NCI-H526 treated with DMSO at 0.1 percent for 48 hours (cell line): ENCODE measurements at regions not wholly inside any gene's neighbourhood (a gene's known extent, or its start where the extent isn't known, plus 50 kb on each side); places are given as distances from the start of the nearest gene placed in this dataset.

Experiments used
- DNase-seq: peaks from one replicate; lab custom pipeline; 2025; lab: John Stamatoyannopoulos, UW

DNA sequence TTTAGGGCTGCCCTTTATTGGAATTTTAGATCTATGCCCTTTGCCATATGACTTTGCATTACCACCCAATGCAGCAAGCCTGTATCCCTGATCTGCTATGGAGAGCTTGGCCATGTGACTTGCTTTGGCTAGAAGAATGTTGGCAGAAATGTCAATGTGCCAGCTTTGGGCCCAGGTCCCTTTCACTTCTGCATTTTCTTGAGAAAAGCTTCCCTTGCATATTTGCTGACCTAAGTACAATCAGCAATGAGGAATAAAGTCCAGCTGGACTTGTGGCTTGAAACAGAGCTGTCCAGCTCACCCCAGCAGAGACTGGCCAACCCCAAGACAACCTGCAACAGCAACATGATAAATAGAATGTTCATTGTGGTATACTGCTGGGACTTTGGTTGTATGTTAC is 135.9 kb downstream of the PAH start:
- DNase-seq, result no peak

- no peak for DNase-seq
Observed at GRCh38 chr12:102776041-102776440, 141.0 kb downstream of the PAH start.

DNA sequence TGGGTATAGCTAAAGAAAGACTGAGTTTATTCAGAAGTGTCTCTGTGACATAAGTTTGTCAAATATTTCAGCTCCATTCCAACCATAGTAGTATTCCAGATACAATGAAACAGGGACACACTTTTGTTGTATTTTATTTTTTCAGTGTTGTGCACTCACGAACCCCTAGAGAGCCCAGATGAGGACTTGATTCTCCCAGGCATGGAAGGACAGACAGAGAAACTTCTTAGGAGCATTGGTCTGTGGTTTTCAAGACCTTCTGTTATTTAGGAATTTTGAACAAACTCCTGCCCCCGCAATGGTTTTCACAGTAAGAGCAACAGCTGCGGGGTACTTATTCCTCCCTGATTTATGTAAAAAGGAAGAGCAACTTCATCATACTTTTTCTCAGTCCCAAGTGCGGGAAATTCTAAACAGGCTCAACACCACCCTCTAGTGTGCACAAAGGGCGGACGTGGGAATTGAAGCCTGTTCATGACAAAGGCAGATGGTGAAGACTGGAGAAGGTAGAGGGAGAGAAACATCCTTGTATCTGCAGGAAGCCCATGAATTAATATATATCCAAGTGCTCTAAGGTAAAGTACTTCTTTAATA is 147.6 kb downstream of the PAH start:
- no peak for DNase-seq

DNA sequence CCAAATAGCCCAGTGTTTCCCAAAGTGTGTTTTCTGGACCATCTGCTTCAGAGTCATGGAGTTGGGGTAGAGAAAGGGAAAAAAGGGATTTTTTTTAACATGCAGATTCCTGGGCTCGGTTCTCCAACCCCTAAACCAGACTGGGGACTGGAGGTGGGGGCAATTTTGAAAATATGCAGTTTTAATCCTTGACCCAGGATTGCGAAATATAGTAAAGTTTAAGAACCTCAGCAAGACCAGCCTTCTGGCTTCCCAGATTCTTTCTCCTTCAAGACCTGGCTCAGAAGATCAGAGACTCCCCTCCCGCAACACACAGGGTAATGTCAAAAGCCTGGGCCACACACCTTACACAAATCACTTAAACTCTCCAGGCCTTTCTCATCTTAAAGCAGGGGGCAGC is 150.1 kb downstream of the PAH start:
- DNase-seq, result no peak

- no peak for DNase-seq
Observed at GRCh38 chr12:102765736-102766135, 151.3 kb downstream of the PAH start.

- no peak for DNase-seq
Observed at GRCh38 chr12:102763471-102763870, 153.6 kb downstream of the PAH start.

- DNase-seq, result no peak
Observed at GRCh38 chr12:102763061-102763460, 154.0 kb downstream of the PAH start.

DNA sequence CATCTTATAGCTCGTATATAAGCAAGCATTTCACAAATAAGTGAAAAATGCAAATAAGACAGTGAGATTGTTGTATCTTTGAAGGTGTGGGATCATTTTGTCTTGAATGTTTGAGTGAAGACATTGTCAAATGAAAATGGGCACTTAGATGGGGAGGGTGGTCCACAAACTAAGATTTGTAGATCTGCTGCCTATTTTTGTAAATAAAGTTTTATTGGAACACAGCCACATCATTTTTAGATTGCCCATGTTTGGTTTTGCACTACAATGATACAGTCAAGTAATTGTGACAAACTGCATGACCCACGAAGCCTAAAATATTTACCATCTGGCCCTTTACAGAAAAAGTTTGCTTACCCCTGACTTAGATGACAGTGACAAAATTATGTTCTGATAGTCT is 156.7 kb downstream of the PAH start:
- no peak for DNase-seq

GRCh38 chr12:102759466-102759865 is 157.6 kb downstream of the PAH start:
- no peak for DNase-seq

- DNase-seq, result no peak
Observed at GRCh38 chr12:102757882-102758226, 159.2 kb downstream of the PAH start.

DNA sequence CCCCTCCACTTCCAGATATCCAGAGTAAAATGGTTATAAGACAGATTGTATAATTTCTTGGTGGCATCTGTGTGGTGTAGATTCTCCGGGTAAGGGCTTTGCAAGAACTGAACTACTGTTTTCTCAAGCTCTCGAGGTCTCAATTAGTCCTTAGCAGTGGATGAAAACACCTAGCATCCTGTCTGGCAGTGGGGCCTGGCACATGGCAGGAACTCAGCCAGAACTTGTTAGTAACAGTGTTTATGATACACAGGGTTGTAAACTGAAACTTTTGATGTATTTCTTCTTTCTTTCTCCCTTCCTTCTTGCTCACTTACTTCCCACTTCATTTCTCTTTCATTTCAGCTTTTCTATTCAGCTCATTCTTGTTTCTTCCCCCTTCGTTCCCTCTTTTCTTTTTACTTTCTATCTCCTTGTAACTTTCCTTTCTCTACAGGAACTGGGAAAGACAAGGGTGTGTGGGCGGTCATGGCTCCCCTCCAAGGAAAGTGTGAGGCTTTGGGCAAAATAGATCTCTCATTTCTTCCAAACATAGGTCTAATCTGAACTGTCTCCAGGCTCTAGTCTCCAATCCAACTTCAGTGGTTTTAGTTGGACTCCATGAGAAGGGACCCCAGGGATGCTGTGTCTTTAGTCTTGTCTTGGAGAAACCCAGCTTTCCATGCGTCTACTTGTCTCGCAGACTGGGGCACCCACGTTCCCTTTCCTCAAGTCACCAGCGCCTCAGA is 159.7 kb downstream of the PAH start:
- no peak for DNase-seq

DNA sequence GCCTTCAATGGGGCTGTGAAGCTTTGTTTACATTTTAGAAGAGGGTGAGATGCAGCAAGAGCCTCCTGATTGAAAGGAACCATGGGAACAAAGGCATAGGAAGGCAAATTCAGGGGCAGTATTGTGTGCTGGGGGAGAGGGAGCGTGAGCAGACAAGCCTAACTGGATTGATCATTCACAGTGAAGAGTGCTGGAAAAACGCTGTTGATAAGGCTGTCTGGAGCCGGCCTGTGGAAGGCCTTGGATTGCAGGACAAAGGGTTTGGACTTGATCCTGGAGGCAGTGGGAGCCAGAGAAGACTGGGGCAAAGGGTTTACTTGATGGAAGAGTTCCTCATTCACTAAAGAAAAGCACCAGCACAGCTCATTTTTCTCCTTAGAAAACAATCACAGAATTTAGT is 160.5 kb downstream of the PAH start:
- no peak for DNase-seq

GRCh38 chr12:102755266-102755665 is 161.8 kb downstream of the PAH start:
- DNase-seq, result no peak

- no peak for DNase-seq
Observed at GRCh38 chr12:102753802-102754201, 163.2 kb downstream of the PAH start.

DNA sequence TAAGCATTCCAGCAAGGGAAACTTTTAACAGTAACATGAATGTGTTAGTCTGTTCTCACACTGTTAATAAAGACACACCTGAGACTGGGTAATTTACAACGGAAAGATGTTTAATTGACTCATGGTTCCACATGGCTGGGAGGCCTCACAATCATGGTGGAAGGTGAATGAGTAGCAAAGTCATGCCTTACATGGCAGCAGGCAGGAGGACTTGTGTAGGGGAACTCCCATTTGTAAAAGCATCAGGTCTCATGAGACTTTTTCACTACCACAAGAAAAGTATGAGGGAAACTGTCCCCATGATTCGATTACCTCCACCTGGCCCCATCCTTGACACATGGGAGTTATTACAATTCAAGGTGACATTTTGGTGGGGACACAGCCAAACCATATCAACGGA is 168.3 kb downstream of the PAH start:
- DNase-seq, result no peak

DNA sequence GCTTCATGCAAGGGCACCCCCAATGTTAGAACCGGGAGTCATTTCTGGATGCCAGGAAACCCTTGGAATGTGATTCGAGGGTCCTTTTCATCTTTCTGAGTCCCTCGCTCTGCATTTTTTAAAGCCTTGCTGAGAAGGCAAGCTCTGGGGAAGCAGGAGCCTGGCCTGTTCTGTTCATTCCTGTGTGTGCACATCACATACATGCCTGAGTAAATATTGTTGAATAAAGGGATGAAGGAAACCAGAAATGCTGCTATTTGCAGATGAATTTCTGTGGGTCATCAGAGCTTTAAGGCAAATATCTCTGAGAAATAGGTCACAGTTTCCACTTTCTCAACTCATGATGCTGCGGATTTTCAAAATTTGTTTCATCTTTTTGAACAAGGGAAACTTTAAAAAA is 170.1 kb downstream of the PAH start:
- DNase-seq, result no peak

GRCh38 chr12:102745971-102746600 is 171.0 kb downstream of the PAH start:
- no peak for DNase-seq

- DNase-seq, result no peak
Observed at GRCh38 chr12:102741196-102741595, 175.8 kb downstream of the PAH start.

- no peak for DNase-seq
Observed at GRCh38 chr12:102740141-102740955, 176.7 kb downstream of the PAH start.

- DNase-seq, result no peak
Observed at GRCh38 chr12:102736328-102736727, 180.7 kb downstream of the PAH start.

DNA sequence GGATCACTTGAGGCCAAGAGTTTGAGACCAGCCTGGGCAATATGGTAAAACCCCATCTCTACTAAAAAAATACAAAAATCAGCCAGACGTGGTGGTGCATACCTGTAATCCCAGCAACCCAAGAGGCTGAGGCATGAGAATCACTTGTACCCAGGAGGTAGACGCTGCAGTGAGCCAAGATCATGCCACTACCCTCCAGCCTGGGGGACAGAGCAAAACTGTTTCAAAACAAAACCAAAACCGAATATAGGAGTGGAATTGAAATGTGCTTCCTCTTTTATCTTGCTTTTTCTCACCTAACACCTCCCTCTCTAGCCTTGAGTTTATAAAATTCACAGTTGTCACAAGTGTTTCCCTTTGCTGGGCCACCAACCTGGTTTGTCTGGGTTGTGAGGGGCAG is 181.9 kb downstream of the PAH start:
- DNase-seq, result no peak

DNA sequence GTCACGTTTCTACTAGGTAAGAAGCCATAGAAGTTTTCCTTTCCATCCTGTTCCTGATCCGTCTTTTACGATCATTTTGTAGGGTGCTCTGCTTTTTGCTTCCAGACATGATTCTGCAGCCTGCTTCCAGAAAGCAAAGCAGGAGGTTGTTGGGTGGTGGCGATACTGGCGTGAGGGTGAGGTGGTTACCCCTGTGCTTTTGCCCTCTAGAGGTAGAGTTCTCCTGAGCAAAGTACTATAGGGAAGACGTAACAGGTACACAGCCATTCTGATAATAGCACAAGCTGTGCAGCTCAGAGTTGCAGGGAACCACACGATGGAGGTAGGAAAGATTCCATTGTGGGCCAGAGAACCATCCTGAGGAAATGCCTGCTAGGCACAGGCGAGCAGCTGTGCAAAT is 186.0 kb downstream of the PAH start:
- DNase-seq, result no peak
